OCI-LY3 (cell line): ENCODE measurements at regions not wholly inside any gene's neighbourhood (a gene's known extent, or its start where the extent isn't known, plus 50 kb on each side); places are given as distances from the start of the nearest gene placed in this dataset.

Experiments
- H2AFZ ChIP-seq: fragments of 200-600, 300-600 bp; shearing (Covaris generic); 2 replicates; pipeline ENCODE4 v1.6.0; 2014; ENCODE audit warnings: antibody characterized with exemption, low read depth, low read length
- H3K27ac ChIP-seq: fragments of 200-600, 300-600 bp; sonication (generic); 2 replicates; pipeline ENCODE4 v1.5.1; 2014; ENCODE audit warnings: mild to moderate bottlenecking, low read length, moderate library complexity, mixed read lengths
- H3K27me3 ChIP-seq: fragments of 200-600, 300-600 bp; sonication (generic); 2 replicates; pipeline ENCODE4 v1.6.1; 2014; ENCODE audit warnings: low read depth, low read length, mixed read lengths
- H3K36me3 ChIP-seq: fragments of 200-600, 300-600 bp; sonication (generic); replicated peaks from 2 replicates; pipeline ENCODE3; 2014; ENCODE audit warnings: low read depth, low read length, mixed read lengths
- H3K4me1 ChIP-seq: fragments of 300-600, 200-600 bp; sonication (generic); 2 replicates; pipeline ENCODE4 v1.6.1; 2014; ENCODE audit warnings: low read length, mixed read lengths
- H3K4me2 ChIP-seq: fragments of 200-600, 300-600 bp; sonication (generic); 2 replicates; pipeline ENCODE4 v1.6.1; 2014; ENCODE audit warnings: low read length, mixed read lengths
- H3K4me3 ChIP-seq: fragments of 300-600, 200-600 bp; sonication (generic); 2 replicates; pipeline ENCODE4 v1.5.1; 2014; ENCODE audit warnings: antibody characterized with exemption, mild to moderate bottlenecking, low read length, moderate library complexity
- H3K79me2 ChIP-seq: fragments of 300-600, 200-600 bp; shearing (Covaris generic); 2 replicates; pipeline ENCODE4 v1.6.1; 2014; ENCODE audit warnings: mild to moderate bottlenecking, low read length, mixed read lengths
- H3K9ac ChIP-seq: fragments of 300-600, 200-600 bp; shearing (Covaris generic); 2 replicates; pipeline ENCODE4 v1.6.0; 2014; ENCODE audit warnings: mild to moderate bottlenecking, low read length, moderate library complexity
- H3K9me3 ChIP-seq: fragments of 200-600, 300-600 bp; shearing (Covaris generic); 2 replicates; pipeline ENCODE4 v1.6.1; 2014; ENCODE audit warnings: low read length, mixed read lengths; ENCODE audit not compliant: insufficient read depth
- H4K20me1 ChIP-seq: fragments of 200-600, 300-600 bp; sonication (generic); 2 replicates; pipeline ENCODE4 v1.6.1; 2016; ENCODE audit warnings: low read length, mixed read lengths; ENCODE audit not compliant: insufficient read depth
- EZH2phosphoT487 ChIP-seq: fragments of 200-600 bp; shearing (Covaris generic); IDR thresholded peaks from 2 replicates; pipeline ENCODE4 v1.6.1; 2018; ENCODE audit warnings: antibody characterized with exemption, mixed run types, low read depth
- TF ChIP-seq, protein P1 (sequence below): fragments of 200-600, 300-600 bp; sonication (generic); IDR thresholded peaks from 2 replicates; pipeline ENCODE4 v1.5.1; 2014; ENCODE audit warnings: antibody characterized with exemption, low read length, low read depth

DNA sequence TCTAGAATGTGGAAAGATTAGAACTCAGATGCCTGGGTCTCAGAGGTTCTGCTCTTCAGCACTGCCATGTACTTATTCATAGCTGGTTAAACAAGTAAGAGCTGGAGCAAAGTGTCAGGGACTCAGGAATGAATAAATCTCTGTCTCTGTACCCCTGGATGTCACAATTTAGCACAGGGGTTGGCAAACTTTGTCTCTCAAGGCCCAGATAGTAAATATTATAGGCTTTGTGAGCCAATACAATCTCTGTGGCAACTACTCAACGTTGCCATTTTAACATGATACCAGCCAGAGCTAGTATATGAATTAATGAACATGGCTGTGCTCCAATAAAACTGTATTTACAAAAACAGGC lies 220.3 kb upstream of the MON1B start:
- Histone ChIP-seq H3K4me3 (no peak overlapping the region), H3K36me3 (no peaks in the 10 kb centered on the region), H2AFZ (no peak overlapping the region), H3K4me2 (no peak overlapping the region), H3K27me3 (peaks cover 49% of the 10 kb centered on the region), H4K20me1 (peaks cover 67% of the 10 kb centered on the region), H3K79me2 (no peaks in the 10 kb centered on the region), H3K4me1 (peaks cover 13% of the 10 kb centered on the region), H3K27ac (no peak overlapping the region), H3K9me3 (no peaks in the 10 kb centered on the region), H3K9ac (no peak overlapping the region)
- TF ChIP-seq, protein P1, sequence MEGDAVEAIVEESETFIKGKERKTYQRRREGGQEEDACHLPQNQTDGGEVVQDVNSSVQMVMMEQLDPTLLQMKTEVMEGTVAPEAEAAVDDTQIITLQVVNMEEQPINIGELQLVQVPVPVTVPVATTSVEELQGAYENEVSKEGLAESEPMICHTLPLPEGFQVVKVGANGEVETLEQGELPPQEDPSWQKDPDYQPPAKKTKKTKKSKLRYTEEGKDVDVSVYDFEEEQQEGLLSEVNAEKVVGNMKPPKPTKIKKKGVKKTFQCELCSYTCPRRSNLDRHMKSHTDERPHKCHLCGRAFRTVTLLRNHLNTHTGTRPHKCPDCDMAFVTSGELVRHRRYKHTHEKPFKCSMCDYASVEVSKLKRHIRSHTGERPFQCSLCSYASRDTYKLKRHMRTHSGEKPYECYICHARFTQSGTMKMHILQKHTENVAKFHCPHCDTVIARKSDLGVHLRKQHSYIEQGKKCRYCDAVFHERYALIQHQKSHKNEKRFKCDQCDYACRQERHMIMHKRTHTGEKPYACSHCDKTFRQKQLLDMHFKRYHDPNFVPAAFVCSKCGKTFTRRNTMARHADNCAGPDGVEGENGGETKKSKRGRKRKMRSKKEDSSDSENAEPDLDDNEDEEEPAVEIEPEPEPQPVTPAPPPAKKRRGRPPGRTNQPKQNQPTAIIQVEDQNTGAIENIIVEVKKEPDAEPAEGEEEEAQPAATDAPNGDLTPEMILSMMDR, result no peak
- TF ChIP-seq EZH2phosphoT487, result no peak

DNA sequence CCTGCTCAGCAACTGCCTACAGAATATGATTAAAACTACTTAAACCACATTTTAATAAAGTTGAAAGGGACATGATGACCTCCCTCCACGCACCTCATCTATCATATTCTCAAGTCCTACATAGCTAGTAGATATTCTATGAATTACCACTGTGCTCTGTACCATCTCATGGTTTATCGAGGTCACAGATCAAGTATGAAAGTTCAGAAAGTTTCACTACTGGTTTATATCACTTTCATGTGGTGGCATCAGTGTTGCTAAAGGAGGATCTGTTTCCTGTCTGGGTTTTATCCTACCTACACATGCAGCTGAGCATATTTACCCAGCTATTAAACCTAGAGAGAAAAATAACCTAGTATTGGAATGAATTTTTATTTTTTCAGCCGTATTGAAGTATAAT lies 214.9 kb upstream of the MON1B start:
- Histone ChIP-seq H3K27me3 (peaks cover 58% of the 10 kb centered on the region), H3K4me1 (peaks cover 35% of the 10 kb centered on the region), H3K4me2 (peak overlapping the region; percentile 41), H3K36me3 (no peaks in the 10 kb centered on the region), H3K79me2 (no peaks in the 10 kb centered on the region), H3K9ac (no peak overlapping the region), H3K27ac (no peak overlapping the region), H4K20me1 (peaks cover 67% of the 10 kb centered on the region), H2AFZ (no peak overlapping the region), H3K4me3 (0 out of 2 replicates have a peak overlapping the region, but pooled peaks have one; percentile 10), H3K9me3 (no peaks in the 10 kb centered on the region)
- TF ChIP-seq, protein P1, result no peak
- TF ChIP-seq EZH2phosphoT487, result peak; percentile 64; the same call in 1 of the 2 replicates

GRCh38 chr16:76976756-76977155 lies 214.2 kb upstream of the MON1B start:
- Histone ChIP-seq H3K4me2 (no peak overlapping the region), H2AFZ (no peak overlapping the region), H4K20me1 (peaks cover 67% of the 10 kb centered on the region)

DNA sequence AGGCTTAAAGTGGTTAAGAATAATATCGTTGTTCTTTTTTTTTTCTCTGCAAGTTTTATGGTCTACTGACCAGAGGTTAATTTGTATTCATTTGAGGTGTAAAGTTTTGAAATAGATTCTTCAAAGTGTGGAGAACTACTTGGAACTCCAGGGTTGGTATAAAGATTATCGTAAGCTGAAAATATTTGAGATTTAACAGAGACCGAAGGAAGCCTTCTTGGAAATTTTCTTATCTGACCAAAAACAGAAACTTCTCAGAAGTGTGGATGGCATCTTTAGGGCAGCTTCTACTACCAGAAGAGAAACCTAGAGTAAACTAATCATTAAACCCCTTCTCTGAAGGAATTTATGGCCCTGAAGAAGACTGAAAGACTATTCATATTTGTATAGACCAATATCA lies 206.8 kb upstream of the MON1B start:
- Histone ChIP-seq H3K4me1 (0 out of 2 replicates have a peak, but pooled peaks cover 3% of the 10 kb centered on the region), H3K79me2 (no peaks in the 10 kb centered on the region), H2AFZ (no peak overlapping the region), H3K36me3 (no peaks in the 10 kb centered on the region), H3K4me2 (no peak overlapping the region), H3K27me3 (peaks cover 8% of the 10 kb centered on the region; the same call in 1 of the 2 replicates), H3K27ac (no peak overlapping the region), H3K9me3 (no peaks in the 10 kb centered on the region), H4K20me1 (peaks cover 17% of the 10 kb centered on the region), H3K9ac (no peak overlapping the region), H3K4me3 (no peak overlapping the region)
- TF ChIP-seq EZH2phosphoT487, result no peak

More at GRCh38 chr16:76976756-76977155, 214.2 kb upstream of the MON1B start:
- H3K27ac ChIP-seq, result no peak overlapping the region
- TF ChIP-seq, protein P1, result no peak
- no peak for TF ChIP-seq EZH2phosphoT487
- no peaks in the 10 kb centered on the region for H3K36me3 ChIP-seq
- H3K4me3 ChIP-seq, result no peak overlapping the region
- peaks cover 35% of the 10 kb centered on the region for H3K4me1 ChIP-seq
- peaks cover 60% of the 10 kb centered on the region for H3K27me3 ChIP-seq
- no peaks in the 10 kb centered on the region for H3K79me2 ChIP-seq
- H3K9me3 ChIP-seq, result no peaks in the 10 kb centered on the region
- no peak overlapping the region for H3K9ac ChIP-seq
